HepG2 (cell line): ENCODE measurements at regions not wholly inside any gene's neighbourhood (a gene's known extent, or its start where the extent isn't known, plus 50 kb on each side); places are given as distances from the start of the nearest gene placed in this dataset.
A peak's percentile ranks its signal among the peaks of the same experiment; 100 is the strongest.

Experiments used
- ATAC-seq: fragments of 200-7000 bp; cut with Tn5 transposase; 3 replicates; pipeline ENCODE4 v1.9.1; 2020; ENCODE audit warnings: mild to moderate bottlenecking, moderate library complexity
- BruUV-seq: library from RNA; stranded (reverse); fragments of 400-500 nt; replicated peaks from 2 replicates; lab custom pipeline; 2021; lab: Mats Ljungman, UMichigan
- CTCF ChIA-PET: fragments of 300-600 bp; formaldehyde crosslinking; extraction: SDS; loops from one replicate; lab custom pipeline; 2021; ENCODE audit warnings: low total read pairs, inconsistent platforms, low intra/inter-chr PET ratio; lab: Yijun Ruan, JAX
- POLR2A ChIA-PET: fragments of 350-600 bp; sonication (Branson Sonifier 250); formaldehyde crosslinking; loops from one replicate; lab custom pipeline; 2020; ENCODE audit warnings: antibody characterized with exemption, inconsistent platforms; lab: Yijun Ruan, JAX
- DNase-seq: peaks from one replicate; pipeline ENCODE4 v3.0.0-alpha.2; 2015; ENCODE audit warnings: low spot score
- FAIRE-seq: peaks from 3 replicates; lab custom pipeline; 2011; peaks lifted over from hg19 to GRCh38; lab: Jason Lieb, UNC
- H2AFZ ChIP-seq: one replicate; pipeline ENCODE4 v1.6.1; 2011; ENCODE audit warnings: low read length, inconsistent platforms
- H3K27ac ChIP-seq: fragments of 300-600 bp; 3 replicates; pipeline ENCODE4 v1.8.0; 2011; ENCODE audit warnings: mixed run types, mild to moderate bottlenecking, mixed read lengths, low read length, inconsistent platforms; ENCODE audit not compliant: insufficient read depth; ENCODE audit errors: extremely low read length
- H3K27me3 ChIP-seq, 2 experiments: fragments of 200-600 bp in 1 of 2; 2 replicates in 1 of 2; 3 replicates in 1 of 2; pipeline versions ENCODE4 v1.6.0 to v1.8.0; 2011; ENCODE audit warnings: low read length in 2 of 2, mild to moderate bottlenecking in 2 of 2, moderate library complexity in 2 of 2, inconsistent platforms in 1 of 2; ENCODE audit not compliant: insufficient read depth in 2 of 2, control insufficient read depth in 1 of 2
- H3K36me3 ChIP-seq, 2 experiments: fragments of 200-600 bp in 1 of 2; replicated peaks in 1 of 2; 2 replicates in 1 of 2; 3 replicates in 1 of 2; pipeline versions ENCODE4 v1.5.1 to v1.8.0; 2011; ENCODE audit warnings: low read length in 2 of 2, inconsistent platforms in 1 of 2; ENCODE audit not compliant: insufficient read depth in 2 of 2, control insufficient read depth in 1 of 2
- H3K4me1 ChIP-seq: 2 replicates; pipeline ENCODE4 v1.5.1; 2012; ENCODE audit warnings: low read length, inconsistent platforms; ENCODE audit not compliant: insufficient read depth
- H3K4me2 ChIP-seq: 2 replicates; pipeline ENCODE4 v1.6.0; 2011; ENCODE audit warnings: low read depth, low read length, inconsistent platforms
- H3K4me3 ChIP-seq, 3 experiments: fragments of 200-600 bp in 1 of 3; sonication (generic), shearing (Covaris generic) in 1 of 3; replicated peaks in 1 of 3; 2 replicates each; pipeline ENCODE4 v1.5.1; 2011 to 2016; ENCODE audit warnings: low read length in 3 of 3, inconsistent platforms in 2 of 3, low read depth in 2 of 3, mild to moderate bottlenecking in 2 of 3, control low read depth in 1 of 3, mixed read lengths in 1 of 3; ENCODE audit not compliant: insufficient read depth in 1 of 3
- H3K79me2 ChIP-seq: one replicate; pipeline ENCODE4 v1.6.1; 2011; ENCODE audit warnings: low read length, inconsistent platforms; ENCODE audit not compliant: insufficient read depth
- H3K9ac ChIP-seq: 2 replicates; pipeline ENCODE4 v1.6.0; 2011; ENCODE audit warnings: mild to moderate bottlenecking, low read depth, low read length, inconsistent platforms; ENCODE audit not compliant: insufficient read depth
- H3K9me3 ChIP-seq: 2 replicates; pipeline ENCODE4 v1.5.1; 2012; ENCODE audit warnings: mild to moderate bottlenecking, low read length
- H4K20me1 ChIP-seq: 2 replicates; pipeline ENCODE4 v1.6.0; 2011; ENCODE audit warnings: inconsistent platforms, mild to moderate bottlenecking, low read length, moderate library complexity; ENCODE audit not compliant: insufficient read depth
- BHLHE40 ChIP-seq: IDR thresholded peaks from 2 replicates; pipeline ENCODE4 v1.6.1; 2011; ENCODE audit warnings: low read length, improper control_type of control experiment
- CCDC6 ChIP-seq: sonication (generic); formaldehyde crosslinking; IDR thresholded peaks from 2 replicates; pipeline ENCODE4 v1.8.1; 2022; ENCODE audit warnings: mild to moderate bottlenecking, missing genetic modification reagents, moderate library complexity
- GATAD1 ChIP-seq: IDR thresholded peaks from 2 replicates; pipeline ENCODE4 v1.6.1; 2016; ENCODE audit warnings: missing genetic modification reagents, missing compliant biosample characterization
- HOXA3 ChIP-seq: sonication (generic); formaldehyde crosslinking; IDR thresholded peaks from 2 replicates; pipeline ENCODE4 v1.5.0; 2020; ENCODE audit warnings: missing genetic modification reagents
- MEIS2 ChIP-seq: sonication (generic); formaldehyde crosslinking; IDR thresholded peaks from 2 replicates; pipeline ENCODE4 v1.9.0; 2021; ENCODE audit warnings: mild to moderate bottlenecking, missing genetic modification reagents
- MYC ChIP-seq: sonication (generic); formaldehyde crosslinking; IDR thresholded peaks from 2 replicates; pipeline ENCODE4 v1.9.0; 2021; ENCODE audit warnings: missing genetic modification reagents, borderline replicate concordance
- RBFOX2 ChIP-seq: fragments of 200-400 bp; formaldehyde crosslinking; IDR thresholded peaks from 2 replicates; pipeline ENCODE4 v1.6.1; 2017; ENCODE audit warnings: low read depth, mild to moderate bottlenecking, low read length
- STAG1 ChIP-seq: sonication (generic); formaldehyde crosslinking; IDR thresholded peaks from 2 replicates; pipeline ENCODE4 v1.4.0; 2020; ENCODE audit warnings: missing genetic modification reagents
- TAF1 ChIP-seq: sonication (generic); formaldehyde crosslinking; IDR thresholded peaks from 2 replicates; pipeline ENCODE4 v1.4.0; 2020; ENCODE audit warnings: missing genetic modification reagents
- ZNF10 ChIP-seq: sonication (generic); formaldehyde crosslinking; IDR thresholded peaks from 2 replicates; pipeline ENCODE4 v1.4.0; 2020; ENCODE audit warnings: mild to moderate bottlenecking, low read depth, missing genetic modification reagents, borderline replicate concordance
- ZNF232 ChIP-seq: sonication (generic); formaldehyde crosslinking; IDR thresholded peaks from 2 replicates; pipeline ENCODE4 v1.4.0; 2020; ENCODE audit warnings: missing genetic modification reagents, borderline replicate concordance
- ZNF264 ChIP-seq: sonication (generic); formaldehyde crosslinking; IDR thresholded peaks from 2 replicates; pipeline ENCODE4 v1.4.0; 2020; ENCODE audit warnings: missing genetic modification reagents
- ZNF431 ChIP-seq: sonication (generic); formaldehyde crosslinking; IDR thresholded peaks from 2 replicates; pipeline ENCODE4 v1.9.0; 2022; ENCODE audit warnings: missing genetic modification reagents, low read depth, mild to moderate bottlenecking, borderline replicate concordance
- WGBS: methylation state at CpG from one replicate; pipeline ENCODE4 v1.1.6; 2017; ENCODE audit warnings: low lambda C conversion rate; 5-methylcytosine and 5-hydroxymethylcytosine counted together
- in situ Hi-C: cut with HindIII; loops from 2 replicates; pipeline ENCODE4 v1.10.0; 2017; ENCODE audit warnings: low pct_unique_long_range_greater_than_20kb; ENCODE audit not compliant: extremely low pct_ligation_motif_present
- intact Hi-C: fragments of 100-400 bp; cut with micrococcal nuclease; formaldehyde crosslinking; loops from one replicate; pipeline ENCODE4 v1.10.0; 2022; ENCODE audit not compliant: unreplicated experiment
- TF ChIP-seq, protein P1 (sequence below): sonication (generic); formaldehyde crosslinking; IDR thresholded peaks from 2 replicates; pipeline ENCODE4 v1.5.0; 2020; ENCODE audit warnings: mild to moderate bottlenecking, missing genetic modification reagents, moderate library complexity
- TF ChIP-seq, protein P2 (sequence below): sonication (generic); formaldehyde crosslinking; IDR thresholded peaks from 2 replicates; pipeline ENCODE4 v1.9.0; 2021; ENCODE audit warnings: missing genetic modification reagents, mild to moderate bottlenecking, borderline replicate concordance
- TF ChIP-seq, protein P3 (sequence below): sonication (generic); formaldehyde crosslinking; IDR thresholded peaks from 2 replicates; pipeline ENCODE4; 2020; ENCODE audit warnings: missing genetic modification reagents, mild to moderate bottlenecking, borderline replicate concordance
- TF ChIP-seq, protein P4 (sequence below): sonication (generic); formaldehyde crosslinking; IDR thresholded peaks from 2 replicates; pipeline ENCODE4 v1.4.0; 2020; ENCODE audit warnings: missing genetic modification reagents

DNA sequence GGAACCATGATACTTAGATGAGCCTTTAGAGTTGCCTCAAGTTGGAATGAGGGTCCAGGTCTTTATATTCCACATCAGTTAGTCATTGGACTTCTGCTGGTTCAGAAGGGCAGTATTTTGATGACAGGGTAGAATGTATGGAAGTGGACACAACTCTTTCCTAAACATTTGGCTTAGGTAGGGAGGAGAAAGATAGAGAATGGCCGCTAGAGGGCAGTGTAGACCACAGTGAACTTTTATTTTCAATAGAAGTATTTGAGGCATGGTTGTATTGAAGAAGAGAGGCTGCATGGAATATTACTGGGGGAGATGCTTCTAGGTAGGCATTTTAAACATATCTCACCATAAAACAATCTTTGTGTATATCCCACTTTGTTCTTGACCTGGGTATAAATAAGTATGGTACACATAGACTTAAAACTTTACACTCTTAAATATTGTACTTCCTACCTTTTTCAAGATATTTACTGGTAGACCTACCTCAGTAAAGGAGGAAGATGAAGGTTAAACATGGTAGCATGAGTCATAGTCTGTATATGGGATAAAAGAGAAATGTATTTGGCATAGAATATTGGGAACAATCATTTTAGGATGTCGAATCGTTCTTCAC, 497.6 kb upstream of the FAM98A start:
- ChIA-PET POLR2A (no interaction called here), CTCF (interaction anchor here (0.7 to 2.3 kb wide), 3 partner anchors 474 to 1318 kb away, joined by 3 to 26 read pairs (median 3); no protein-coding TSS in a partner anchor)
- Histone ChIP-seq H3K79me2 (no peaks in the 10 kb centered on the region), H3K9me3 (no peaks in the 10 kb centered on the region), H3K9ac (no peak overlapping the region), H3K4me3 (no peak overlapping the region), H3K27me3 (no peaks in the 10 kb centered on the region), H2AFZ (no peak overlapping the region), H4K20me1 (no peaks in the 10 kb centered on the region), H3K36me3 (no peaks in the 10 kb centered on the region), H3K4me1 (no peaks in the 10 kb centered on the region), H3K4me2 (no peak overlapping the region), H3K27ac (no peak overlapping the region)
- in situ Hi-C loops = loop anchor here (10.0 kb wide), 1 partner anchor 1318 kb away; no protein-coding TSS in a partner anchor
- BruUV-seq = no TSS peak
- 3% methylated on average over 3 of the region's 3 CpGs for WGBS
- peak; percentile 53 for DNase-seq
- intact Hi-C loops = loop anchor here (1.0 kb wide), 4 partner anchors 1018 to 1332 kb away; no protein-coding TSS in a partner anchor
- peak; percentile 93 for ATAC-seq
- FAIRE-seq = peak; percentile 82
- TF ChIP-seq TAF1 (CRISPR knock-in tag) (no peak), GATAD1 (CRISPR knock-in tag) (no peak), HOXA3 (CRISPR knock-in tag) (no peak), ZNF10 (CRISPR knock-in tag) (no peak), ZNF431 (CRISPR knock-in tag) (no peak), STAG1 (CRISPR knock-in tag) (peak; percentile 86), BHLHE40 (no peak), CCDC6 (CRISPR knock-in tag) (no peak), MEIS2 (CRISPR knock-in tag) (no peak), MYC (no peak), ZNF264 (CRISPR knock-in tag) (no peak), ZNF232 (CRISPR knock-in tag) (no peak), RBFOX2 (no peak)
- TF ChIP-seq, protein P1, sequence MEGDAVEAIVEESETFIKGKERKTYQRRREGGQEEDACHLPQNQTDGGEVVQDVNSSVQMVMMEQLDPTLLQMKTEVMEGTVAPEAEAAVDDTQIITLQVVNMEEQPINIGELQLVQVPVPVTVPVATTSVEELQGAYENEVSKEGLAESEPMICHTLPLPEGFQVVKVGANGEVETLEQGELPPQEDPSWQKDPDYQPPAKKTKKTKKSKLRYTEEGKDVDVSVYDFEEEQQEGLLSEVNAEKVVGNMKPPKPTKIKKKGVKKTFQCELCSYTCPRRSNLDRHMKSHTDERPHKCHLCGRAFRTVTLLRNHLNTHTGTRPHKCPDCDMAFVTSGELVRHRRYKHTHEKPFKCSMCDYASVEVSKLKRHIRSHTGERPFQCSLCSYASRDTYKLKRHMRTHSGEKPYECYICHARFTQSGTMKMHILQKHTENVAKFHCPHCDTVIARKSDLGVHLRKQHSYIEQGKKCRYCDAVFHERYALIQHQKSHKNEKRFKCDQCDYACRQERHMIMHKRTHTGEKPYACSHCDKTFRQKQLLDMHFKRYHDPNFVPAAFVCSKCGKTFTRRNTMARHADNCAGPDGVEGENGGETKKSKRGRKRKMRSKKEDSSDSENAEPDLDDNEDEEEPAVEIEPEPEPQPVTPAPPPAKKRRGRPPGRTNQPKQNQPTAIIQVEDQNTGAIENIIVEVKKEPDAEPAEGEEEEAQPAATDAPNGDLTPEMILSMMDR = peak; percentile 81
- TF ChIP-seq, protein P2, sequence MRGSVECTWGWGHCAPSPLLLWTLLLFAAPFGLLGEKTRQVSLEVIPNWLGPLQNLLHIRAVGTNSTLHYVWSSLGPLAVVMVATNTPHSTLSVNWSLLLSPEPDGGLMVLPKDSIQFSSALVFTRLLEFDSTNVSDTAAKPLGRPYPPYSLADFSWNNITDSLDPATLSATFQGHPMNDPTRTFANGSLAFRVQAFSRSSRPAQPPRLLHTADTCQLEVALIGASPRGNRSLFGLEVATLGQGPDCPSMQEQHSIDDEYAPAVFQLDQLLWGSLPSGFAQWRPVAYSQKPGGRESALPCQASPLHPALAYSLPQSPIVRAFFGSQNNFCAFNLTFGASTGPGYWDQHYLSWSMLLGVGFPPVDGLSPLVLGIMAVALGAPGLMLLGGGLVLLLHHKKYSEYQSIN (CRISPR knock-in tag) = no peak
- TF ChIP-seq, protein P3, sequence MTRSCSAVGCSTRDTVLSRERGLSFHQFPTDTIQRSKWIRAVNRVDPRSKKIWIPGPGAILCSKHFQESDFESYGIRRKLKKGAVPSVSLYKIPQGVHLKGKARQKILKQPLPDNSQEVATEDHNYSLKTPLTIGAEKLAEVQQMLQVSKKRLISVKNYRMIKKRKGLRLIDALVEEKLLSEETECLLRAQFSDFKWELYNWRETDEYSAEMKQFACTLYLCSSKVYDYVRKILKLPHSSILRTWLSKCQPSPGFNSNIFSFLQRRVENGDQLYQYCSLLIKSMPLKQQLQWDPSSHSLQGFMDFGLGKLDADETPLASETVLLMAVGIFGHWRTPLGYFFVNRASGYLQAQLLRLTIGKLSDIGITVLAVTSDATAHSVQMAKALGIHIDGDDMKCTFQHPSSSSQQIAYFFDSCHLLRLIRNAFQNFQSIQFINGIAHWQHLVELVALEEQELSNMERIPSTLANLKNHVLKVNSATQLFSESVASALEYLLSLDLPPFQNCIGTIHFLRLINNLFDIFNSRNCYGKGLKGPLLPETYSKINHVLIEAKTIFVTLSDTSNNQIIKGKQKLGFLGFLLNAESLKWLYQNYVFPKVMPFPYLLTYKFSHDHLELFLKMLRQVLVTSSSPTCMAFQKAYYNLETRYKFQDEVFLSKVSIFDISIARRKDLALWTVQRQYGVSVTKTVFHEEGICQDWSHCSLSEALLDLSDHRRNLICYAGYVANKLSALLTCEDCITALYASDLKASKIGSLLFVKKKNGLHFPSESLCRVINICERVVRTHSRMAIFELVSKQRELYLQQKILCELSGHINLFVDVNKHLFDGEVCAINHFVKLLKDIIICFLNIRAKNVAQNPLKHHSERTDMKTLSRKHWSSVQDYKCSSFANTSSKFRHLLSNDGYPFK = no peak
- TF ChIP-seq, protein P4, sequence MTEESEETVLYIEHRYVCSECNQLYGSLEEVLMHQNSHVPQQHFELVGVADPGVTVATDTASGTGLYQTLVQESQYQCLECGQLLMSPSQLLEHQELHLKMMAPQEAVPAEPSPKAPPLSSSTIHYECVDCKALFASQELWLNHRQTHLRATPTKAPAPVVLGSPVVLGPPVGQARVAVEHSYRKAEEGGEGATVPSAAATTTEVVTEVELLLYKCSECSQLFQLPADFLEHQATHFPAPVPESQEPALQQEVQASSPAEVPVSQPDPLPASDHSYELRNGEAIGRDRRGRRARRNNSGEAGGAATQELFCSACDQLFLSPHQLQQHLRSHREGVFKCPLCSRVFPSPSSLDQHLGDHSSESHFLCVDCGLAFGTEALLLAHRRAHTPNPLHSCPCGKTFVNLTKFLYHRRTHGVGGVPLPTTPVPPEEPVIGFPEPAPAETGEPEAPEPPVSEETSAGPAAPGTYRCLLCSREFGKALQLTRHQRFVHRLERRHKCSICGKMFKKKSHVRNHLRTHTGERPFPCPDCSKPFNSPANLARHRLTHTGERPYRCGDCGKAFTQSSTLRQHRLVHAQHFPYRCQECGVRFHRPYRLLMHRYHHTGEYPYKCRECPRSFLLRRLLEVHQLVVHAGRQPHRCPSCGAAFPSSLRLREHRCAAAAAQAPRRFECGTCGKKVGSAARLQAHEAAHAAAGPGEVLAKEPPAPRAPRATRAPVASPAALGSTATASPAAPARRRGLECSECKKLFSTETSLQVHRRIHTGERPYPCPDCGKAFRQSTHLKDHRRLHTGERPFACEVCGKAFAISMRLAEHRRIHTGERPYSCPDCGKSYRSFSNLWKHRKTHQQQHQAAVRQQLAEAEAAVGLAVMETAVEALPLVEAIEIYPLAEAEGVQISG (CRISPR knock-in tag) = no peak
